SK-N-SH treated with all-trans-retinoic acid at 6 μM for 48 hours (cell line): ENCODE measurements at regions not wholly inside any gene's neighbourhood (a gene's known extent, or its start where the extent isn't known, plus 50 kb on each side); places are given as distances from the start of the nearest gene placed in this dataset.

Experiments
- ARNTL ChIP-seq: fragments of 450-650 bp; formaldehyde crosslinking; IDR thresholded peaks from 2 replicates; pipeline ENCODE4 v1.5.0; 2020; ENCODE audit warnings: low read depth, mild to moderate bottlenecking, moderate library complexity, borderline replicate concordance
- CSDC2 ChIP-seq: fragments of 250-450 bp; sonication (Bioruptor Pico); IDR thresholded peaks from 2 replicates; pipeline ENCODE4 v1.5.0; 2020; ENCODE audit warnings: mild to moderate bottlenecking, moderate library complexity
- ISL1 ChIP-seq: fragments of 250-450 bp; sonication (Bioruptor Pico); IDR thresholded peaks from 2 replicates; pipeline ENCODE4 v2.1.2; 2022; ENCODE audit warnings: mild to moderate bottlenecking, moderate library complexity
- POU6F1 ChIP-seq: fragments of 250-450 bp; sonication (Bioruptor Pico); IDR thresholded peaks from 2 replicates; pipeline ENCODE4 v1.8.0; 2021; ENCODE audit warnings: low read depth, mild to moderate bottlenecking, moderate library complexity, borderline replicate concordance
- TOX ChIP-seq: fragments of 250-450 bp; sonication (Bioruptor Pico); IDR thresholded peaks from 2 replicates; pipeline ENCODE4 v1.8.0; 2021; ENCODE audit warnings: mild to moderate bottlenecking, moderate library complexity, borderline replicate concordance
- ZFP30 ChIP-seq: fragments of 450-650 bp; formaldehyde crosslinking; IDR thresholded peaks from 2 replicates; pipeline ENCODE4 v1.5.0; 2022; ENCODE audit warnings: mild to moderate bottlenecking, moderate library complexity
- ZNF565 ChIP-seq: fragments of 450-650 bp; formaldehyde crosslinking; conservative IDR thresholded peaks from 2 replicates; pipeline ENCODE4 v1.5.0; 2020; ENCODE audit warnings: low read depth, mild to moderate bottlenecking, moderate library complexity

- TF ChIP-seq ARNTL (no peak), TOX (CRISPR knock-in tag) (no peak), ZFP30 (CRISPR knock-in tag) (no peak), CSDC2 (CRISPR knock-in tag) (no peak), ZNF565 (CRISPR knock-in tag) (no peak), ISL1 (CRISPR knock-in tag) (no peak), POU6F1 (CRISPR knock-in tag) (no peak)
Observed at GRCh38 chr12:38053113-38053512, 263.5 kb upstream of the ALG10B start.
